Left kidney (tissue), 1 donor: ENCODE measurements at regions not wholly inside any gene's neighbourhood (a gene's known extent, or its start where the extent isn't known, plus 50 kb on each side); places are given as distances from the start of the nearest gene placed in this dataset.

Source experiments
- DNase-seq: peaks from one replicate; pipeline ENCODE4 v3.0.0-alpha.2; 2013

GRCh38 chr15:93308026-93308690 lies 219.1 kb upstream of the RGMA start:
- no peak for DNase-seq

- no peak for DNase-seq
Observed at GRCh38 chr15:93307513-93307912, 218.5 kb upstream of the RGMA start.

GRCh38 chr15:93305306-93305705 lies 216.3 kb upstream of the RGMA start:
- DNase-seq: no peak

GRCh38 chr15:93302080-93302765 lies 213.2 kb upstream of the RGMA start:
- DNase-seq: no peak

- DNase-seq: no peak
Observed at GRCh38 chr15:93300796-93301195, 211.8 kb upstream of the RGMA start.

- DNase-seq: no peak
Observed at GRCh38 chr15:93299675-93300074, 210.7 kb upstream of the RGMA start.

- DNase-seq: no peak
Observed at GRCh38 chr15:93298901-93299300, 209.9 kb upstream of the RGMA start.

GRCh38 chr15:93296759-93297500 lies 207.9 kb upstream of the RGMA start:
- DNase-seq: no peak

GRCh38 chr15:93294896-93295295 lies 205.9 kb upstream of the RGMA start:
- no peak for DNase-seq

- no peak for DNase-seq
Observed at GRCh38 chr15:93294066-93294465, 205.1 kb upstream of the RGMA start.

GRCh38 chr15:93291380-93291779 lies 202.4 kb upstream of the RGMA start:
- no peak for DNase-seq

GRCh38 chr15:93290618-93290946 lies 201.6 kb upstream of the RGMA start:
- DNase-seq: no peak

GRCh38 chr15:93289941-93290617 lies 201.1 kb upstream of the RGMA start:
- no peak for DNase-seq

GRCh38 chr15:93288728-93289294 lies 199.8 kb upstream of the RGMA start:
- DNase-seq: no peak

GRCh38 chr15:93286446-93286845 lies 197.4 kb upstream of the RGMA start:
- no peak for DNase-seq

- DNase-seq: no peak
Observed at GRCh38 chr15:93283854-93284253, 194.8 kb upstream of the RGMA start.

- no peak for DNase-seq
Observed at GRCh38 chr15:93282808-93283207, 193.8 kb upstream of the RGMA start.

- no peak for DNase-seq
Observed at GRCh38 chr15:93278783-93279182, 189.8 kb upstream of the RGMA start.

GRCh38 chr15:93278006-93278405 lies 189.0 kb upstream of the RGMA start:
- no peak for DNase-seq

GRCh38 chr15:93274257-93274656 lies 185.2 kb upstream of the RGMA start:
- DNase-seq: no peak

GRCh38 chr15:93271871-93272270 lies 182.9 kb upstream of the RGMA start:
- no peak for DNase-seq

- no peak for DNase-seq
Observed at GRCh38 chr15:93270937-93271467, 182.0 kb upstream of the RGMA start.
